Sigmoid colon (tissue), 6 donors: ENCODE measurements at regions not wholly inside any gene's neighbourhood (a gene's known extent, or its start where the extent isn't known, plus 50 kb on each side); places are given as distances from the start of the nearest gene placed in this dataset.
A peak's percentile ranks its signal among the peaks of the same experiment; 100 is the strongest.

Source experiments
- DNase-seq: peaks from one replicate; pipeline ENCODE4 v3.0.0-alpha.2; 2019
- H3K27ac ChIP-seq, 4 donors: fragments of 200-600 bp; sonication (generic); one replicate each; pipeline ENCODE4 v1.5.1; 2016 to 2019; ENCODE audit warnings: mild to moderate bottlenecking in 1 of 4
- H3K27me3 ChIP-seq, 3 donors: fragments of 200-600 bp; sonication (generic); one replicate each; pipeline ENCODE4 v1.5.1; 2019; ENCODE audit warnings: mild to moderate bottlenecking in 1 of 3
- H3K36me3 ChIP-seq, 4 donors: fragments of 200-600 bp; sonication (generic); one replicate each; pipeline ENCODE4 v1.5.1; 2016 to 2019
- H3K4me1 ChIP-seq, 4 donors: fragments of 200-600 bp; sonication (generic); one replicate each; pipeline ENCODE4 v1.5.1; 2017 to 2019
- H3K4me3 ChIP-seq, 4 donors: fragments of 200-600 bp; sonication (generic); one replicate each; pipeline ENCODE4 v1.5.1; 2017 to 2019; ENCODE audit warnings: mild to moderate bottlenecking in 2 of 4, moderate library complexity in 1 of 4
- H3K9me3 ChIP-seq, 4 donors: fragments of 200-600 bp in 3 of 4; sonication (generic) in 3 of 4; one replicate each; pipeline versions ENCODE4 v1.5.1 to v1.6.1; 2013 to 2019
- CTCF ChIP-seq, 4 experiments: fragments of 450-650 bp in 3 of 4; fragments of 200-600 bp in 1 of 4; IDR thresholded peaks; one replicate each; pipeline ENCODE4 v1.5.1; 2016 to 2019; ENCODE audit warnings: antibody characterized with exemption in 4 of 4, mild to moderate bottlenecking in 3 of 4, moderate library complexity in 2 of 4
- EP300 ChIP-seq, 4 donors: sonication (generic); formaldehyde crosslinking; IDR thresholded peaks; one replicate each; pipeline ENCODE4 v1.6.1; 2017; ENCODE audit warnings: antibody characterized with exemption in 4 of 4
- POLR2A ChIP-seq, 2 donors: fragments of 450-650 bp; IDR thresholded peaks; one replicate each; pipeline ENCODE4 v1.6.1; 2016; ENCODE audit warnings: antibody characterized with exemption in 2 of 2, mild to moderate bottlenecking in 2 of 2, moderate library complexity in 2 of 2
- POLR2AphosphoS5 ChIP-seq, 4 donors: sonication (generic); formaldehyde crosslinking; IDR thresholded peaks; one replicate each; pipeline ENCODE4 v1.6.1; 2017; ENCODE audit warnings: antibody characterized with exemption in 4 of 4
- WGBS, 2 donors: extraction: QIAGEN DNeasy Blood & Tissue Kit; methylation state at CpG; one replicate each; pipeline ENCODE4 v1.1.7; 2013; 5-methylcytosine and 5-hydroxymethylcytosine counted together
- intact Hi-C: fragments of 100-400 bp; cut with DNase I; formaldehyde crosslinking; loops from one replicate; pipeline ENCODE4 v1.15.1; 2023
- donor health status: healthy with polysubstance abuse.
- donor health status: healthy.

GRCh38 chr5:160508780-160509361, 87.2 kb downstream of the PTTG1 start:
- peak; percentile 73 for DNase-seq
- no peak overlapping the region for H3K27ac ChIP-seq
- peaks cover 0 to 5% (median 2%) of the 10 kb centered on the region in 4 donors for H3K4me1 ChIP-seq
- no peaks in the 10 kb centered on the region for H3K27me3 ChIP-seq
- no peak overlapping the region for H3K4me3 ChIP-seq
- 8 to 13% methylated on average over 9 of the region's 9 CpGs for WGBS, 2 donors
- H3K36me3 ChIP-seq: no peaks in the 10 kb centered on the region
- TF ChIP-seq CTCF (IDR thresholded peaks at IDR 0.05) (peak; percentile 65 to 83 (median 74)), EP300 (IDR thresholded peaks at IDR 0.05) (no peak), POLR2AphosphoS5 (IDR thresholded peaks at IDR 0.05) (no peak)
- intact Hi-C loops: loop anchor here (5.0 kb wide), 1 partner anchor 67 kb away; no protein-coding TSS in a partner anchor
- H3K9me3 ChIP-seq: no peaks in the 10 kb centered on the region

GRCh38 chr5:160511280-160511929, 89.8 kb downstream of the PTTG1 start:
- no peak for DNase-seq

More at GRCh38 chr5:160511280-160511929, 89.8 kb downstream of the PTTG1 start:
- H3K4me1 ChIP-seq: peaks cover 0 to 3% (median under 1%) of the 10 kb centered on the region in 4 donors
- no peak overlapping the region for H3K4me3 ChIP-seq
- no peak overlapping the region for H3K27ac ChIP-seq
- no peaks in the 10 kb centered on the region for H3K27me3 ChIP-seq
- H3K9me3 ChIP-seq: no peaks in the 10 kb centered on the region
- WGBS, 2 donors: 81 to 82% methylated on average over 12 of the region's 12 CpGs
- H3K36me3 ChIP-seq: no peaks in the 10 kb centered on the region
- no peak for TF ChIP-seq POLR2A (IDR thresholded peaks at IDR 0.05)
- no peak for TF ChIP-seq POLR2AphosphoS5 (IDR thresholded peaks at IDR 0.05)
- intact Hi-C loops: no loop called here
